ENCODE measurements at regions not wholly inside any gene's neighbourhood (a gene's known extent, or its start where the extent isn't known, plus 50 kb on each side); places are given as distances from the start of the nearest gene placed in this dataset.

- BruUV-seq (replicated peaks) = no TSS peak
- H3K56ac ChIP-seq (ENCODE audit: extremely low read depth, insufficient read depth, low read length) = no peak overlapping the region
- intact Hi-C loops (cut with micrococcal nuclease) (no loop called here), in situ Hi-C loops (cut with MboI; ENCODE audit: low sequenced_read_pairs) (no loop called here), dilution Hi-C loops (cut with HindIII; ENCODE audit: low sequenced_read_pairs, unreplicated experiment) (no loop called here)
- no peaks in the 10 kb centered on the region for H3K79me1 ChIP-seq (ENCODE audit: low read depth in 1 of 2, low read length in 2 of 2)
- H3K4me2 ChIP-seq (ENCODE audit: low read depth, low read length) = no peak overlapping the region
- no peak overlapping the region for H2BK5ac ChIP-seq (ENCODE audit: low read depth, low read length, poor library complexity, severe bottlenecking)
- POLR2A ChIA-PET (ENCODE audit: unreplicated experiment) = no interaction called here
- TF ChIP-seq USF2 (IDR thresholded peaks at IDR 0.05; ENCODE audit: low read depth, low read length) (no peak), MAFK (IDR thresholded peaks at IDR 0.05; ENCODE audit: low read depth, low read length) (peak; percentile 63)
- H4K5ac ChIP-seq (ENCODE audit: low read depth, low read length) = no peak overlapping the region
- no peak overlapping the region for H3K27ac ChIP-seq (ENCODE audit: insufficient read depth, low read length)
- H3K23ac ChIP-seq (ENCODE audit: low read depth, low read length) = no peak overlapping the region
- H2AK5ac ChIP-seq (ENCODE audit: low read depth, low read length) = no peak overlapping the region
- CTCF ChIA-PET = no interaction called here
- no peaks in the 10 kb centered on the region for H3K9me1 ChIP-seq (ENCODE audit: insufficient read depth, low read length)
- no peak overlapping the region for H3K14ac ChIP-seq (replicated peaks; ENCODE audit: low read depth, low read length)
- no peaks in the 10 kb centered on the region for H4K20me1 ChIP-seq (ENCODE audit: insufficient read depth, low read length)
- H3K4me1 ChIP-seq (ENCODE audit: control insufficient read depth, insufficient read depth, low read length) = no peaks in the 10 kb centered on the region
- no peaks in the 10 kb centered on the region for H3K27me3 ChIP-seq (ENCODE audit: control insufficient read depth, insufficient read depth, low read length)
- no peak overlapping the region for H2BK20ac ChIP-seq (ENCODE audit: low read depth, low read length)
- no peak overlapping the region for H4K8ac ChIP-seq (ENCODE audit: low read depth in 2 of 2, low read length in 2 of 2)
- no peak overlapping the region for H2BK120ac ChIP-seq (ENCODE audit: low read depth, low read length)
- no peaks in the 10 kb centered on the region for H3K9me3 ChIP-seq (ENCODE audit: control insufficient read depth, insufficient read depth, low read length)
- WGBS, 2 experiments (ENCODE audit: extremely low coverage in 2 of 2, insufficient read length in 1 of 2) = no CpG with 5 or more reads among the region's 2 CpGs
- H2AFZ ChIP-seq (replicated peaks; ENCODE audit: low read length, poor library complexity) = no peak overlapping the region
- H2AK9ac ChIP-seq (replicated peaks; ENCODE audit: low read depth, low read length, poor library complexity) = no peak overlapping the region
- no peak overlapping the region for H3K18ac ChIP-seq (ENCODE audit: low read depth, low read length)
- no peak overlapping the region for H3K4me3 ChIP-seq (ENCODE audit: insufficient read depth, low read depth, low read length)
- H3K4ac ChIP-seq (ENCODE audit: low read depth, low read length) = no peak overlapping the region
- DNase-seq (no peak), ATAC-seq (ENCODE audit: low read depth) (no peak)
- no peaks in the 10 kb centered on the region for H3K36me3 ChIP-seq (ENCODE audit: control insufficient read depth, insufficient read depth, low read length)
- no peak overlapping the region for H4K91ac ChIP-seq (ENCODE audit: insufficient read depth, low read depth, low read length)
- H3K9ac ChIP-seq (ENCODE audit: low read depth, low read length) = no peak overlapping the region
- H2BK15ac ChIP-seq (ENCODE audit: low read depth, low read length) = no peak overlapping the region
Observed at GRCh38 chr3:147213633-147214032, 192.7 kb downstream of the ZIC4 start.
